Sigmoid colon (tissue), 6 donors: ENCODE measurements at regions not wholly inside any gene's neighbourhood (a gene's known extent, or its start where the extent isn't known, plus 50 kb on each side); places are given as distances from the start of the nearest gene placed in this dataset.

Experiments
- DNase-seq: peaks from one replicate; pipeline ENCODE4 v3.0.0-alpha.2; 2019
- H3K27ac ChIP-seq, 4 donors: fragments of 200-600 bp; sonication (generic); one replicate each; pipeline ENCODE4 v1.5.1; 2016 to 2019; ENCODE audit warnings: mild to moderate bottlenecking in 1 of 4
- H3K27me3 ChIP-seq, 3 donors: fragments of 200-600 bp; sonication (generic); one replicate each; pipeline ENCODE4 v1.5.1; 2019; ENCODE audit warnings: mild to moderate bottlenecking in 1 of 3
- H3K36me3 ChIP-seq, 4 donors: fragments of 200-600 bp; sonication (generic); one replicate each; pipeline ENCODE4 v1.5.1; 2016 to 2019
- H3K4me1 ChIP-seq, 4 donors: fragments of 200-600 bp; sonication (generic); one replicate each; pipeline ENCODE4 v1.5.1; 2017 to 2019
- H3K4me3 ChIP-seq, 4 donors: fragments of 200-600 bp; sonication (generic); one replicate each; pipeline ENCODE4 v1.5.1; 2017 to 2019; ENCODE audit warnings: mild to moderate bottlenecking in 2 of 4, moderate library complexity in 1 of 4
- H3K9me3 ChIP-seq, 4 donors: fragments of 200-600 bp in 3 of 4; sonication (generic) in 3 of 4; one replicate each; pipeline versions ENCODE4 v1.5.1 to v1.6.1; 2013 to 2019
- EP300 ChIP-seq, 4 donors: sonication (generic); formaldehyde crosslinking; IDR thresholded peaks; one replicate each; pipeline ENCODE4 v1.6.1; 2017; ENCODE audit warnings: antibody characterized with exemption in 4 of 4
- POLR2A ChIP-seq, 2 donors: fragments of 450-650 bp; IDR thresholded peaks; one replicate each; pipeline ENCODE4 v1.6.1; 2016; ENCODE audit warnings: antibody characterized with exemption in 2 of 2, mild to moderate bottlenecking in 2 of 2, moderate library complexity in 2 of 2
- POLR2AphosphoS5 ChIP-seq, 4 donors: sonication (generic); formaldehyde crosslinking; IDR thresholded peaks; one replicate each; pipeline ENCODE4 v1.6.1; 2017; ENCODE audit warnings: antibody characterized with exemption in 4 of 4
- WGBS, 2 donors: extraction: QIAGEN DNeasy Blood & Tissue Kit; methylation state at CpG; one replicate each; pipeline ENCODE4 v1.1.7; 2013; 5-methylcytosine and 5-hydroxymethylcytosine counted together
- intact Hi-C: fragments of 100-400 bp; cut with DNase I; formaldehyde crosslinking; loops from one replicate; pipeline ENCODE4 v1.15.1; 2023
- TF ChIP-seq, protein P1 (sequence below), 4 experiments: fragments of 450-650 bp in 3 of 4; fragments of 200-600 bp in 1 of 4; IDR thresholded peaks; one replicate each; pipeline ENCODE4 v1.5.1; 2016 to 2019; ENCODE audit warnings: antibody characterized with exemption in 4 of 4, mild to moderate bottlenecking in 3 of 4, moderate library complexity in 2 of 4
- donor health status: healthy with polysubstance abuse.
- donor health status: healthy.

DNA sequence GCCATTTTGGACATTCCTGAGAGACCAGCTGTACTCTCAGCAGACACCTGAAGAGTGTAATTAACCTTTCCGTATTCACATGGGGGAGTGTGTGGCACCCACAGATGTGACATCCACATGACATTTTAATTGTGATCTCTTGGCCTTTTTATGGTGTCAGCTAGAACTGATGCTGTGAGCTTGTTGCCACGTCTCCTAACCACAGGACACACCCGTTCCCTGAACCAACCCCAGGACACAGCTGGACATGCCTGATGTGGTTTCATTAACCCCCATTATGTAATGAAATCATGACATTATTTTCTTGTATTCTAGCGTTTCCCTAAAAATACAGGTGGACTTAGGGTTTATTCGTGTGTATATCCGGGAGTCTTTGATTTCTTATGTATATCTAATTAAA lies 1036.1 kb downstream of the TMEM121 start:
- 29 to 53% methylated on average over 6 of the region's 6 CpGs for WGBS, 2 donors
- H3K36me3 ChIP-seq: no peaks in the 10 kb centered on the region
- H3K4me3 ChIP-seq: no peak overlapping the region
- no peak for DNase-seq
- H3K27ac ChIP-seq: no peak overlapping the region
- no peaks in the 10 kb centered on the region for H3K4me1 ChIP-seq
- no peaks in the 10 kb centered on the region for H3K9me3 ChIP-seq
- TF ChIP-seq, protein P1, sequence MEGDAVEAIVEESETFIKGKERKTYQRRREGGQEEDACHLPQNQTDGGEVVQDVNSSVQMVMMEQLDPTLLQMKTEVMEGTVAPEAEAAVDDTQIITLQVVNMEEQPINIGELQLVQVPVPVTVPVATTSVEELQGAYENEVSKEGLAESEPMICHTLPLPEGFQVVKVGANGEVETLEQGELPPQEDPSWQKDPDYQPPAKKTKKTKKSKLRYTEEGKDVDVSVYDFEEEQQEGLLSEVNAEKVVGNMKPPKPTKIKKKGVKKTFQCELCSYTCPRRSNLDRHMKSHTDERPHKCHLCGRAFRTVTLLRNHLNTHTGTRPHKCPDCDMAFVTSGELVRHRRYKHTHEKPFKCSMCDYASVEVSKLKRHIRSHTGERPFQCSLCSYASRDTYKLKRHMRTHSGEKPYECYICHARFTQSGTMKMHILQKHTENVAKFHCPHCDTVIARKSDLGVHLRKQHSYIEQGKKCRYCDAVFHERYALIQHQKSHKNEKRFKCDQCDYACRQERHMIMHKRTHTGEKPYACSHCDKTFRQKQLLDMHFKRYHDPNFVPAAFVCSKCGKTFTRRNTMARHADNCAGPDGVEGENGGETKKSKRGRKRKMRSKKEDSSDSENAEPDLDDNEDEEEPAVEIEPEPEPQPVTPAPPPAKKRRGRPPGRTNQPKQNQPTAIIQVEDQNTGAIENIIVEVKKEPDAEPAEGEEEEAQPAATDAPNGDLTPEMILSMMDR (IDR thresholded peaks at IDR 0.05): no peak
- TF ChIP-seq POLR2A (IDR thresholded peaks at IDR 0.05): no peak
- TF ChIP-seq POLR2AphosphoS5 (IDR thresholded peaks at IDR 0.05): no peak
- no peak for TF ChIP-seq EP300 (IDR thresholded peaks at IDR 0.05)
- H3K27me3 ChIP-seq: no peaks in the 10 kb centered on the region
- intact Hi-C loops: no loop called here

- intact Hi-C loops: no loop called here
- no peak for DNase-seq
- 37 to 56% methylated on average over 14 of the region's 14 CpGs for WGBS, 2 donors
These were observed 1037.8 kb downstream of the TMEM121 start for GRCh38 chr14:106564058-106564643.

DNA sequence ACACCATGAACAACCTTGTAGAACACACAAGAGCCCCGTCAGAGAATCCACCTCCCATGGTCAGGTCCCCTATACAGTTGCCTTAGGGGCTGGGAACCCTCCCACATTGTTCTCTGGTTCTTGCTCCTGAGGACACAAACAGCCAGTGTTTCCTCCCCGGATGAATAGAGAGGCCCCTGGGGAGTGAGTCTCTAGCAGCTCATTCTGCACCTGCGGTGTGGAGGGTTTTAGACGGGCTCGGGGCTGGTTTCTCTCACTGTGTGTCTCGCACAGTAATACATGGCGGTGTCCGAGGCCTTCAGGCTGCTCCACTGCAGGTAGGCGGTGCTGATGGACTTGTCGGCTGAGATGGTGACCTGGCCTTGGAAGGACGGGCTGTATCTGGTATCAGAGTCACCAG lies 1052.1 kb downstream of the TMEM121 start:
- no peak overlapping the region for H3K4me3 ChIP-seq
- 72 to 80% methylated on average over 11 of the region's 11 CpGs for WGBS, 2 donors
- TF ChIP-seq, protein P1 (IDR thresholded peaks at IDR 0.05): no peak
- no peak for TF ChIP-seq EP300 (IDR thresholded peaks at IDR 0.05)
- no peak for TF ChIP-seq POLR2AphosphoS5 (IDR thresholded peaks at IDR 0.05)
- TF ChIP-seq POLR2A (IDR thresholded peaks at IDR 0.05): no peak
- no peaks in the 10 kb centered on the region for H3K9me3 ChIP-seq
- no peak for DNase-seq
- H3K4me1 ChIP-seq: no peaks in the 10 kb centered on the region
- no peak overlapping the region for H3K27ac ChIP-seq
- H3K27me3 ChIP-seq: peaks cover 0 to 10% (median 0%) of the 10 kb centered on the region in 3 donors
- intact Hi-C loops: no loop called here
- no peaks in the 10 kb centered on the region for H3K36me3 ChIP-seq

More at GRCh38 chr14:106564058-106564643, 1037.8 kb downstream of the TMEM121 start:
- H3K27me3 ChIP-seq: no peaks in the 10 kb centered on the region
- no peaks in the 10 kb centered on the region for H3K36me3 ChIP-seq
- H3K4me1 ChIP-seq: no peaks in the 10 kb centered on the region
- no peak for TF ChIP-seq POLR2A (IDR thresholded peaks at IDR 0.05)
- TF ChIP-seq, protein P1 (IDR thresholded peaks at IDR 0.05): no peak
- no peak for TF ChIP-seq POLR2AphosphoS5 (IDR thresholded peaks at IDR 0.05)
- no peak for TF ChIP-seq EP300 (IDR thresholded peaks at IDR 0.05)
- no peak overlapping the region for H3K4me3 ChIP-seq
- no peaks in the 10 kb centered on the region for H3K9me3 ChIP-seq
- no peak overlapping the region for H3K27ac ChIP-seq

GRCh38 chr14:106579084-106579483 lies 1052.7 kb downstream of the TMEM121 start:
- no peak for DNase-seq
- Histone ChIP-seq H3K4me1 (no peaks in the 10 kb centered on the region), H3K27me3 (peaks cover 0 to 10% (median 0%) of the 10 kb centered on the region in 3 donors), H3K4me3 (no peak overlapping the region), H3K9me3 (no peaks in the 10 kb centered on the region), H3K27ac (no peak overlapping the region), H3K36me3 (no peaks in the 10 kb centered on the region)
- intact Hi-C loops: no loop called here
- 54 to 72% methylated on average over 6 of the region's 6 CpGs for WGBS, 2 donors
- TF ChIP-seq, protein P1 (IDR thresholded peaks at IDR 0.05): no peak
- TF ChIP-seq POLR2A (IDR thresholded peaks at IDR 0.05) (no peak), EP300 (IDR thresholded peaks at IDR 0.05) (no peak), POLR2AphosphoS5 (IDR thresholded peaks at IDR 0.05) (no peak)

- WGBS, 2 donors: 66% methylated on average over 9 of the region's 9 CpGs
- Histone ChIP-seq H3K4me3 (no peak overlapping the region), H3K27me3 (no peaks in the 10 kb centered on the region), H3K4me1 (no peaks in the 10 kb centered on the region), H3K9me3 (no peaks in the 10 kb centered on the region), H3K27ac (no peak overlapping the region), H3K36me3 (no peaks in the 10 kb centered on the region)
- no peak for TF ChIP-seq POLR2AphosphoS5 (IDR thresholded peaks at IDR 0.05)
- TF ChIP-seq EP300 (IDR thresholded peaks at IDR 0.05): no peak
- TF ChIP-seq, protein P1 (IDR thresholded peaks at IDR 0.05): no peak
- TF ChIP-seq POLR2A (IDR thresholded peaks at IDR 0.05): no peak
- intact Hi-C loops: no loop called here
- no peak for DNase-seq
These were observed 1059.3 kb downstream of the TMEM121 start for GRCh38 chr14:106585692-106586091.
